K562 (cell line): ENCODE measurements at regions not wholly inside any gene's neighbourhood (a gene's known extent, or its start where the extent isn't known, plus 50 kb on each side); places are given as distances from the start of the nearest gene placed in this dataset.

Experiments used
- MCM5 ChIP-seq: fragments of 450-650 bp; IDR thresholded peaks from 2 replicates; pipeline ENCODE4 v1.6.1; 2016; ENCODE audit warnings: low read depth
- RAD21 ChIP-seq, 2 experiments: fragments of 250-450 bp in 1 of 2; fragments of 450-650 bp in 1 of 2; sonication (Bioruptor Pico) in 1 of 2; formaldehyde crosslinking in 1 of 2; IDR thresholded peaks in 1 of 2; conservative IDR thresholded peaks in 1 of 2; 2 replicates each; pipeline versions ENCODE4 v1.4.0 to v1.8.0; 2020 to 2022; ENCODE audit warnings: mild to moderate bottlenecking in 2 of 2, moderate library complexity in 1 of 2
- ZNF197 ChIP-seq: fragments of 200-800 bp; sonication (Bioruptor generic); IDR thresholded peaks from 2 replicates; pipeline ENCODE4 v1.6.1; 2016; ENCODE audit warnings: low read depth, missing genetic modification characterization, missing compliant biosample characterization
- TF ChIP-seq, protein P1 (sequence below), 3 experiments: fragments of 200-800 bp in 1 of 3; fragments of 250-450 bp in 1 of 3; fragments of 450-650 bp in 1 of 3; sonication (Bioruptor Pico) in 1 of 3; sonication (Bioruptor generic) in 1 of 3; formaldehyde crosslinking in 1 of 3; IDR thresholded peaks; 2 replicates each; pipeline versions ENCODE4 v1.6.1 to v1.8.0; 2016 to 2022; ENCODE audit warnings: mild to moderate bottlenecking in 2 of 3, missing genetic modification characterization in 2 of 3, missing compliant biosample characterization in 1 of 3, moderate library complexity in 1 of 3
- TF ChIP-seq, protein P2 (sequence below): sonication (generic); formaldehyde crosslinking; IDR thresholded peaks from 2 replicates; pipeline ENCODE4 v1.8.0; 2022; ENCODE audit warnings: missing genetic modification reagents, mild to moderate bottlenecking, moderate library complexity, borderline replicate concordance

DNA sequence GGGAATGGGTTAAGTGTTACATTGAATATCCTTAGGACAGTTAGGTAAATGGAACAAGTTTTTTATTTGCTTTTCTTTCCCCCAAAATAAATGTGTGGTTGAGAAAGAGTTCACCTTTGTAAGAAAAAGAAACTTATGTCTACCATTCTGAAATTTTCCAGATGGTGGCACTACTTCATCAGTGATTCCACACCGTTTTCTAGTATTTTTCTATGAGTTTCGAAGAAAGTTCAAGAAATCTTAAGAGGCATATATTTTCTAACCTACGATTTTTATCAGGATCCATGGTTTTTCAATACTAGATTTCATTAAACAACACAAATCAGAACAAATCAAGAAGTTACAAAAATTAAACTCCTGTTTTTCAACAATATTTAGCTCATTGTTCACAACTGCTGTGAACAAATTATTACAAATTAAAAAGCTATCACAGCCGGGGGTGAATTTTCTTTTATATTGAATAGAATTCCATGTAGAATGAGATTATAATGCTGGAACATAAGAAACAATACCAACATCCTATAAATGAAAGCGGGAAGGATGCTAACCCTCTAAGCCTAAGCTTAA is 163.1 kb upstream of the NPVF start (continued):
- TF ChIP-seq, protein P1, sequence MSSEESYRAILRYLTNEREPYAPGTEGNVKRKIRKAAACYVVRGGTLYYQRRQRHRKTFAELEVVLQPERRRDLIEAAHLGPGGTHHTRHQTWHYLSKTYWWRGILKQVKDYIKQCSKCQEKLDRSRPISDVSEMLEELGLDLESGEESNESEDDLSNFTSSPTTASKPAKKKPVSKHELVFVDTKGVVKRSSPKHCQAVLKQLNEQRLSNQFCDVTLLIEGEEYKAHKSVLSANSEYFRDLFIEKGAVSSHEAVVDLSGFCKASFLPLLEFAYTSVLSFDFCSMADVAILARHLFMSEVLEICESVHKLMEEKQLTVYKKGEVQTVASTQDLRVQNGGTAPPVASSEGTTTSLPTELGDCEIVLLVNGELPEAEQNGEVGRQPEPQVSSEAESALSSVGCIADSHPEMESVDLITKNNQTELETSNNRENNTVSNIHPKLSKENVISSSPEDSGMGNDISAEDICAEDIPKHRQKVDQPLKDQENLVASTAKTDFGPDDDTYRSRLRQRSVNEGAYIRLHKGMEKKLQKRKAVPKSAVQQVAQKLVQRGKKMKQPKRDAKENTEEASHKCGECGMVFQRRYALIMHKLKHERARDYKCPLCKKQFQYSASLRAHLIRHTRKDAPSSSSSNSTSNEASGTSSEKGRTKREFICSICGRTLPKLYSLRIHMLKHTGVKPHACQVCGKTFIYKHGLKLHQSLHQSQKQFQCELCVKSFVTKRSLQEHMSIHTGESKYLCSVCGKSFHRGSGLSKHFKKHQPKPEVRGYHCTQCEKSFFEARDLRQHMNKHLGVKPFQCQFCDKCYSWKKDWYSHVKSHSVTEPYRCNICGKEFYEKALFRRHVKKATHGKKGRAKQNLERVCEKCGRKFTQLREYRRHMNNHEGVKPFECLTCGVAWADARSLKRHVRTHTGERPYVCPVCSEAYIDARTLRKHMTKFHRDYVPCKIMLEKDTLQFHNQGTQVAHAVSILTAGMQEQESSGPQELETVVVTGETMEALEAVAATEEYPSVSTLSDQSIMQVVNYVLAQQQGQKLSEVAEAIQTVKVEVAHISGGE (CRISPR knock-in tag; IDR thresholded peaks at IDR 0.05) = no peak
- TF ChIP-seq ZNF197 = no peak
- TF ChIP-seq MCM5 = no peak
- TF ChIP-seq, protein P2, sequence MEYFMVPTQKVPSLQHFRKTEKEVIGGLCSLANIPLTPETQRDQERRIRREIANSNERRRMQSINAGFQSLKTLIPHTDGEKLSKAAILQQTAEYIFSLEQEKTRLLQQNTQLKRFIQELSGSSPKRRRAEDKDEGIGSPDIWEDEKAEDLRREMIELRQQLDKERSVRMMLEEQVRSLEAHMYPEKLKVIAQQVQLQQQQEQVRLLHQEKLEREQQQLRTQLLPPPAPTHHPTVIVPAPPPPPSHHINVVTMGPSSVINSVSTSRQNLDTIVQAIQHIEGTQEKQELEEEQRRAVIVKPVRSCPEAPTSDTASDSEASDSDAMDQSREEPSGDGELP (CRISPR knock-in tag) = no peak
- peak; percentile 88 to 89 for TF ChIP-seq RAD21 (CRISPR knock-in tag; conservative IDR thresholded peaks at IDR 0.05 in 1 of 2, IDR thresholded peaks at IDR 0.05 in 1 of 2)
- TF ChIP-seq, all 486 proteins: peak for 5
